SK-N-SH treated with all-trans-retinoic acid at 6 μM for 48 hours (cell line): ENCODE measurements at regions not wholly inside any gene's neighbourhood (a gene's known extent, or its start where the extent isn't known, plus 50 kb on each side); places are given as distances from the start of the nearest gene placed in this dataset.

ENCODE experiments used
- ATAC-seq: fragments of 200-7000 bp; cut with Tn5 transposase; 3 replicates; pipeline ENCODE4 v1.9.1; 2020; ENCODE audit warnings: mild to moderate bottlenecking, moderate library complexity
- ARNTL ChIP-seq: fragments of 450-650 bp; formaldehyde crosslinking; IDR thresholded peaks from 2 replicates; pipeline ENCODE4 v1.5.0; 2020; ENCODE audit warnings: low read depth, mild to moderate bottlenecking, moderate library complexity, borderline replicate concordance
- BACH2 ChIP-seq: fragments of 250-450 bp; sonication (Bioruptor Pico); IDR thresholded peaks from 2 replicates; pipeline ENCODE4 v1.9.0; 2021; ENCODE audit warnings: mild to moderate bottlenecking, borderline replicate concordance
- CREB5 ChIP-seq: fragments of 250-450 bp; sonication (Bioruptor Pico); IDR thresholded peaks from 2 replicates; pipeline ENCODE4 v1.5.1; 2020; ENCODE audit warnings: low read depth, mild to moderate bottlenecking, moderate library complexity
- CSDC2 ChIP-seq: fragments of 250-450 bp; sonication (Bioruptor Pico); IDR thresholded peaks from 2 replicates; pipeline ENCODE4 v1.5.0; 2020; ENCODE audit warnings: mild to moderate bottlenecking, moderate library complexity
- ESRRG ChIP-seq: fragments of 250-450 bp; sonication (Bioruptor Pico); IDR thresholded peaks from 2 replicates; pipeline ENCODE4 v1.6.1; 2021; ENCODE audit warnings: mild to moderate bottlenecking
- GLIS3 ChIP-seq: fragments of 250-450 bp; sonication (Bioruptor Pico); IDR thresholded peaks from 2 replicates; pipeline ENCODE4 v1.5.0; 2020; ENCODE audit warnings: mild to moderate bottlenecking, moderate library complexity
- ISL1 ChIP-seq: fragments of 250-450 bp; sonication (Bioruptor Pico); IDR thresholded peaks from 2 replicates; pipeline ENCODE4 v2.1.2; 2022; ENCODE audit warnings: mild to moderate bottlenecking, moderate library complexity
- OSR1 ChIP-seq: fragments of 250-450 bp; sonication (Bioruptor Pico); IDR thresholded peaks from 2 replicates; pipeline ENCODE4 v1.8.0; 2022; ENCODE audit warnings: moderate library complexity, mild to moderate bottlenecking, inconsistent platforms
- POU6F1 ChIP-seq: fragments of 250-450 bp; sonication (Bioruptor Pico); IDR thresholded peaks from 2 replicates; pipeline ENCODE4 v1.8.0; 2021; ENCODE audit warnings: low read depth, mild to moderate bottlenecking, moderate library complexity, borderline replicate concordance
- PPARA ChIP-seq: fragments of 250-450 bp; sonication (Bioruptor Pico); IDR thresholded peaks from 2 replicates; pipeline ENCODE4 v1.5.0; 2020; ENCODE audit warnings: mild to moderate bottlenecking, borderline replicate concordance
- RARB ChIP-seq: fragments of 250-450 bp; sonication (Bioruptor Pico); IDR thresholded peaks from 2 replicates; pipeline ENCODE4 v1.8.0; 2021; ENCODE audit warnings: mild to moderate bottlenecking, moderate library complexity
- SNAI2 ChIP-seq: fragments of 250-450 bp; sonication (Bioruptor Pico); IDR thresholded peaks from 2 replicates; pipeline ENCODE4 v1.5.0; 2020; ENCODE audit warnings: mild to moderate bottlenecking, moderate library complexity
- TOX ChIP-seq: fragments of 250-450 bp; sonication (Bioruptor Pico); IDR thresholded peaks from 2 replicates; pipeline ENCODE4 v1.8.0; 2021; ENCODE audit warnings: mild to moderate bottlenecking, moderate library complexity, borderline replicate concordance
- ZC3H10 ChIP-seq: fragments of 250-450 bp; sonication (Bioruptor Pico); IDR thresholded peaks from 2 replicates; pipeline ENCODE4 v1.5.1; 2021; ENCODE audit warnings: mild to moderate bottlenecking, moderate library complexity
- ZFP3 ChIP-seq: fragments of 250-450 bp; sonication (Bioruptor Pico); IDR thresholded peaks from 2 replicates; pipeline ENCODE4 v1.5.0; 2020; ENCODE audit warnings: mild to moderate bottlenecking, moderate library complexity
- ZFP30 ChIP-seq: fragments of 450-650 bp; formaldehyde crosslinking; IDR thresholded peaks from 2 replicates; pipeline ENCODE4 v1.5.0; 2022; ENCODE audit warnings: mild to moderate bottlenecking, moderate library complexity
- ZNF565 ChIP-seq: fragments of 450-650 bp; formaldehyde crosslinking; conservative IDR thresholded peaks from 2 replicates; pipeline ENCODE4 v1.5.0; 2020; ENCODE audit warnings: low read depth, mild to moderate bottlenecking, moderate library complexity
- ZNF70 ChIP-seq: fragments of 450-650 bp; formaldehyde crosslinking; IDR thresholded peaks from 2 replicates; pipeline ENCODE4 v1.5.0; 2020; ENCODE audit warnings: mild to moderate bottlenecking, moderate library complexity
- ZNF8 ChIP-seq: fragments of 450-650 bp; formaldehyde crosslinking; IDR thresholded peaks from 2 replicates; pipeline ENCODE4 v1.5.0; 2020; ENCODE audit warnings: mild to moderate bottlenecking, moderate library complexity
- TF ChIP-seq, protein P1 (sequence below): fragments of 250-450 bp; sonication (Bioruptor Pico); IDR thresholded peaks from 2 replicates; pipeline ENCODE4 v1.5.1; 2021; ENCODE audit warnings: mild to moderate bottlenecking, moderate library complexity
- TF ChIP-seq, protein P2 (sequence below): fragments of 250-450 bp; sonication (Bioruptor Pico); IDR thresholded peaks from 2 replicates; pipeline ENCODE4 v1.8.0; 2020; ENCODE audit warnings: mild to moderate bottlenecking, moderate library complexity, borderline replicate concordance

DNA sequence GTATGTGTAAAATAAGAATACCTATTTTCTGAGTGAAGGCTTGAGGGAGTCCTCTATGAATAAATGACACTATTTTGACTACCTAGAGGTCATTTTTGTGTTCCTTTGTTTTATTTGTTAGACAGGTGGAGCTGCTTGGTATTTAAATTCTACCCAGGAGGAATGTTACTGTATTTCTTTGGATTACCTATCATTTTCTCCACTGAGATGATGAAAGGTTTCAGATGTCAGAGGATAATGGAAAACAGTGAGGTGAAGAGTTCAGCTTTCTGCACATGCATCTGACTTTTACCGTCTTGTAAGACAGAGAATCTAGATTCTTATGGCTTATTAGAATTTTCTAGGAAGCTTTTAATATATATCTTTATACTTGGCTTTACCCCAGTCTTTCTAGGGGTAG is 689.8 kb upstream of the NXPH2 start:
- no peak for ATAC-seq
- TF ChIP-seq ARNTL (CRISPR knock-in tag) = no peak
- TF ChIP-seq, protein P1, sequence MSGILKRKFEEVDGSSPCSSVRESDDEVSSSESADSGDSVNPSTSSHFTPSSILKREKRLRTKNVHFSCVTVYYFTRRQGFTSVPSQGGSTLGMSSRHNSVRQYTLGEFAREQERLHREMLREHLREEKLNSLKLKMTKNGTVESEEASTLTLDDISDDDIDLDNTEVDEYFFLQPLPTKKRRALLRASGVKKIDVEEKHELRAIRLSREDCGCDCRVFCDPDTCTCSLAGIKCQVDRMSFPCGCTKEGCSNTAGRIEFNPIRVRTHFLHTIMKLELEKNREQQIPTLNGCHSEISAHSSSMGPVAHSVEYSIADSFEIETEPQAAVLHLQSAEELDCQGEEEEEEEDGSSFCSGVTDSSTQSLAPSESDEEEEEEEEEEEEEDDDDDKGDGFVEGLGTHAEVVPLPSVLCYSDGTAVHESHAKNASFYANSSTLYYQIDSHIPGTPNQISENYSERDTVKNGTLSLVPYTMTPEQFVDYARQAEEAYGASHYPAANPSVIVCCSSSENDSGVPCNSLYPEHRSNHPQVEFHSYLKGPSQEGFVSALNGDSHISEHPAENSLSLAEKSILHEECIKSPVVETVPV (CRISPR knock-in tag) = no peak
- no peak for TF ChIP-seq ISL1 (CRISPR knock-in tag)
- no peak for TF ChIP-seq PPARA (CRISPR knock-in tag)
- no peak for TF ChIP-seq GLIS3 (CRISPR knock-in tag)
- no peak for TF ChIP-seq ZC3H10
- TF ChIP-seq OSR1 (CRISPR knock-in tag) = no peak
- no peak for TF ChIP-seq TOX (CRISPR knock-in tag)
- TF ChIP-seq, protein P2, sequence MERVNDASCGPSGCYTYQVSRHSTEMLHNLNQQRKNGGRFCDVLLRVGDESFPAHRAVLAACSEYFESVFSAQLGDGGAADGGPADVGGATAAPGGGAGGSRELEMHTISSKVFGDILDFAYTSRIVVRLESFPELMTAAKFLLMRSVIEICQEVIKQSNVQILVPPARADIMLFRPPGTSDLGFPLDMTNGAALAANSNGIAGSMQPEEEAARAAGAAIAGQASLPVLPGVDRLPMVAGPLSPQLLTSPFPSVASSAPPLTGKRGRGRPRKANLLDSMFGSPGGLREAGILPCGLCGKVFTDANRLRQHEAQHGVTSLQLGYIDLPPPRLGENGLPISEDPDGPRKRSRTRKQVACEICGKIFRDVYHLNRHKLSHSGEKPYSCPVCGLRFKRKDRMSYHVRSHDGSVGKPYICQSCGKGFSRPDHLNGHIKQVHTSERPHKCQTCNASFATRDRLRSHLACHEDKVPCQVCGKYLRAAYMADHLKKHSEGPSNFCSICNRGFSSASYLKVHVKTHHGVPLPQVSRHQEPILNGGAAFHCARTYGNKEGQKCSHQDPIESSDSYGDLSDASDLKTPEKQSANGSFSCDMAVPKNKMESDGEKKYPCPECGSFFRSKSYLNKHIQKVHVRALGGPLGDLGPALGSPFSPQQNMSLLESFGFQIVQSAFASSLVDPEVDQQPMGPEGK = no peak
- TF ChIP-seq CREB5 (CRISPR knock-in tag) = no peak

DNA sequence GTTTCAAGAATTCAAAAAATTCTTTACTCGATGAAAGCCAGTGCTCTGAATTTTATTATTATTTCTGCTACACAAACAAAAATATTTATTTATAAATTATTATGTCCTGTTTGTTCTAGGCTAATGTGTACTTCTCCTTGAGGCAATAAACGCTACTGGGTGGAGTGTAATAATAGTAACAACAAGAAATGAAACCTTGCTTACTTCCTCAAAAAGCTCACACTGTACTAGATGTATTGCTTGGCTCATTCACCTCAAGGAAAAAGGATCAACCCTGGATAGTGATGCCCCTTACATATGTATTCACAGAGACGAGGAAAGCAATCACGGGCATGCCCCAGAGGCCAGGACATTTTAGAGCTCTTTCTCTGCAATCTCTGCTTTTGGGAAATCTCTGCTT is 685.6 kb upstream of the NXPH2 start:
- no peak for TF ChIP-seq ZC3H10
- TF ChIP-seq ARNTL (CRISPR knock-in tag) = no peak
- no peak for TF ChIP-seq ZNF70 (CRISPR knock-in tag)
- TF ChIP-seq ZFP3 (CRISPR knock-in tag) = no peak
- TF ChIP-seq ZFP30 (CRISPR knock-in tag) = no peak
- no peak for TF ChIP-seq SNAI2
- TF ChIP-seq PPARA (CRISPR knock-in tag) = no peak
- TF ChIP-seq GLIS3 (CRISPR knock-in tag) = no peak
- no peak for ATAC-seq

GRCh38 chr2:139457873-139458272 is 677.7 kb upstream of the NXPH2 start:
- no peak for ATAC-seq
- TF ChIP-seq ZFP30 (CRISPR knock-in tag) (no peak), RARB (no peak), PPARA (CRISPR knock-in tag) (no peak), ZFP3 (CRISPR knock-in tag) (no peak), ARNTL (CRISPR knock-in tag) (no peak), ZNF8 (no peak), CSDC2 (CRISPR knock-in tag) (no peak), ISL1 (CRISPR knock-in tag) (no peak), ESRRG (CRISPR knock-in tag) (no peak), SNAI2 (no peak), ZNF565 (CRISPR knock-in tag) (no peak)
- TF ChIP-seq, all 23 proteins: peak for 0

GRCh38 chr2:139454251-139454650 is 674.1 kb upstream of the NXPH2 start:
- no peak for TF ChIP-seq ESRRG (CRISPR knock-in tag)
- no peak for TF ChIP-seq PPARA (CRISPR knock-in tag)
- no peak for TF ChIP-seq CSDC2 (CRISPR knock-in tag)
- no peak for TF ChIP-seq ZC3H10
- no peak for TF ChIP-seq BACH2 (CRISPR knock-in tag)
- no peak for TF ChIP-seq POU6F1 (CRISPR knock-in tag)
- TF ChIP-seq, protein P1 (CRISPR knock-in tag) = no peak
- TF ChIP-seq GLIS3 (CRISPR knock-in tag) = no peak
- no peak for TF ChIP-seq ARNTL (CRISPR knock-in tag)
- TF ChIP-seq ZNF70 (CRISPR knock-in tag) = no peak
- no peak for TF ChIP-seq ISL1 (CRISPR knock-in tag)
- TF ChIP-seq, protein P2 = no peak
- TF ChIP-seq SNAI2 = no peak
- no peak for TF ChIP-seq CREB5 (CRISPR knock-in tag)
- TF ChIP-seq, all 23 proteins: peak for 0
- ATAC-seq = no peak
